C4-2B (cell line): ENCODE measurements at regions not wholly inside any gene's neighbourhood (a gene's known extent, or its start where the extent isn't known, plus 50 kb on each side); places are given as distances from the start of the nearest gene placed in this dataset.

Experiments
- ZFX ChIP-seq: fragments of 450-650 bp; IDR thresholded peaks from 2 replicates; pipeline ENCODE4 v1.6.1; 2017
- TF ChIP-seq, protein P1 (sequence below): fragments of 450-650 bp; conservative IDR thresholded peaks from 2 replicates; pipeline ENCODE4 v1.5.1; 2017; ENCODE audit warnings: mild to moderate bottlenecking

DNA sequence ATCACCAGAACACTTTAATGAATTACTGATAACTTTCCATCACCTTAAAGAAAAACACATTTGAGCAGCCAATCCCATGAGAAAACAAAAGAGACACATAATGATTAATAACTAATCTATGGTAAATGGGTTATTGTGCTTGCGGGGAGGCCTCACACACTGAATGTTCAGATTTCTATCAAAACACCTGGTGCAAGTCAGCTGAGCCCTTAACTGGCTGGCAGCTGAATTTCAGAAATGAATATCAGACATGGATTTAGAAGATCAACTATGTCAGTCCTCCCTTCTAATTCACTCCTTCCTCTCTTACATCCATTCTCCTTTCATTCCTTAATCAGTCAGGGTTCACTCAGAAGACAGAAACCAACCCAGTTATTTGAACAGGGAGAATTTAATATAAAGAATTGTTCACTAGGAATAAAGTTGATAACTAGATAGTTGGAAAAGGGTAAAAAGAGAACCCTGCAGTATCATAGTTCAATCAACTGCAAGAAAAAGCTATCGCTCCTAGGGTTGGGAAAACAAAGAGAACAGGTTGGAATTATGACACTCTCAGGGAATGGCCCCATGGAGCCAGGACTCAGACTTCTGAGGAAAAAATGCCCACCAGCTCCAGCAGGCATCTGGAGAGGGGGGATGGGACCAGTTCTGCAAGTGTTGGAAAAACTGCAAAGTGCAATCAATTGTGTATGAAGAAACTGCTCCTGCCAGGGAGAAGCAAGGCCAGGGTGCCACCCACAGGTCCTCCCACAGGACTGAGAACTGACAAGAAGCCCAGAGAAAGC is 577.1 kb upstream of the CDH5 start:
- TF ChIP-seq, protein P1, sequence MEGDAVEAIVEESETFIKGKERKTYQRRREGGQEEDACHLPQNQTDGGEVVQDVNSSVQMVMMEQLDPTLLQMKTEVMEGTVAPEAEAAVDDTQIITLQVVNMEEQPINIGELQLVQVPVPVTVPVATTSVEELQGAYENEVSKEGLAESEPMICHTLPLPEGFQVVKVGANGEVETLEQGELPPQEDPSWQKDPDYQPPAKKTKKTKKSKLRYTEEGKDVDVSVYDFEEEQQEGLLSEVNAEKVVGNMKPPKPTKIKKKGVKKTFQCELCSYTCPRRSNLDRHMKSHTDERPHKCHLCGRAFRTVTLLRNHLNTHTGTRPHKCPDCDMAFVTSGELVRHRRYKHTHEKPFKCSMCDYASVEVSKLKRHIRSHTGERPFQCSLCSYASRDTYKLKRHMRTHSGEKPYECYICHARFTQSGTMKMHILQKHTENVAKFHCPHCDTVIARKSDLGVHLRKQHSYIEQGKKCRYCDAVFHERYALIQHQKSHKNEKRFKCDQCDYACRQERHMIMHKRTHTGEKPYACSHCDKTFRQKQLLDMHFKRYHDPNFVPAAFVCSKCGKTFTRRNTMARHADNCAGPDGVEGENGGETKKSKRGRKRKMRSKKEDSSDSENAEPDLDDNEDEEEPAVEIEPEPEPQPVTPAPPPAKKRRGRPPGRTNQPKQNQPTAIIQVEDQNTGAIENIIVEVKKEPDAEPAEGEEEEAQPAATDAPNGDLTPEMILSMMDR: no peak
- no peak for TF ChIP-seq ZFX
